GM23338 (cell line): ENCODE measurements at regions not wholly inside any gene's neighbourhood (a gene's known extent, or its start where the extent isn't known, plus 50 kb on each side); places are given as distances from the start of the nearest gene placed in this dataset.

Experiments
- ATAC-seq: fragments of 200-7000 bp; cut with Tn5 transposase; 3 replicates; pipeline ENCODE4 v1.9.1; 2020
- DNase-seq: peaks from one replicate; pipeline ENCODE4 v3.0.0-alpha.2; 2015; ENCODE audit warnings: low spot score
- H2AFZ ChIP-seq: fragments of 200-600 bp; sonication (generic); 2 replicates; pipeline ENCODE4 v1.8.0; 2016; ENCODE audit warnings: antibody characterized with exemption, mild to moderate bottlenecking, moderate library complexity
- H3F3A ChIP-seq: fragments of 200-600 bp; sonication (generic); replicated peaks from 2 replicates; pipeline ENCODE4 v1.8.0; 2017; ENCODE audit warnings: antibody characterized with exemption, mixed run types, low read depth
- H3K27ac ChIP-seq: fragments of 200-600 bp; sonication (generic); 2 replicates; pipeline ENCODE4 v1.6.1; 2016; ENCODE audit warnings: low read depth
- H3K27me3 ChIP-seq: fragments of 200-600 bp; sonication (generic); 2 replicates; pipeline ENCODE4 v1.8.0; 2016; ENCODE audit warnings: mild to moderate bottlenecking, mixed run types, moderate library complexity; ENCODE audit not compliant: insufficient read depth
- H3K36me3 ChIP-seq: fragments of 200-600 bp; sonication (generic); 2 replicates; pipeline ENCODE4 v1.8.0; 2016; ENCODE audit warnings: mild to moderate bottlenecking; ENCODE audit not compliant: insufficient read depth
- H3K4me1 ChIP-seq: fragments of 200-600 bp; sonication (generic); 2 replicates; pipeline ENCODE4 v1.8.0; 2016; ENCODE audit warnings: mild to moderate bottlenecking, moderate library complexity; ENCODE audit not compliant: insufficient read depth
- H3K4me2 ChIP-seq: fragments of 200-600 bp; sonication (generic); 2 replicates; pipeline ENCODE4 v1.7.1; 2017; ENCODE audit warnings: mixed run types
- H3K4me3 ChIP-seq: fragments of 200-600 bp; sonication (generic); 2 replicates; pipeline ENCODE4 v1.6.1; 2016; ENCODE audit warnings: mixed run types
- H3K79me2 ChIP-seq: fragments of 200-600 bp; sonication (generic); replicated peaks from 2 replicates; pipeline ENCODE4 v1.8.0; 2017; ENCODE audit warnings: mild to moderate bottlenecking; ENCODE audit not compliant: insufficient read depth
- H3K9me2 ChIP-seq: fragments of 200-600 bp; sonication (generic); 2 replicates; pipeline ENCODE4 v1.8.0; 2017; ENCODE audit not compliant: insufficient read depth
- H4K20me1 ChIP-seq: fragments of 200-600 bp; sonication (generic); replicated peaks from 2 replicates; pipeline ENCODE4 v1.8.0; 2017; ENCODE audit warnings: mild to moderate bottlenecking; ENCODE audit not compliant: insufficient read depth
- H3K27ac Mint-ChIP-seq: 2 replicates; pipeline ENCODE4 v1.8.0; 2020; ENCODE audit warnings: inconsistent platforms, mild to moderate bottlenecking, moderate library complexity, mixed read lengths
- H3K27me3 Mint-ChIP-seq: 3 replicates; pipeline ENCODE4 v1.8.0; 2022; ENCODE audit warnings: low read depth, mild to moderate bottlenecking, moderate library complexity, mixed read lengths, inconsistent platforms; ENCODE audit not compliant: insufficient read depth, poor library complexity
- H3K36me3 Mint-ChIP-seq: 3 replicates; pipeline ENCODE4 v1.8.0; 2021; ENCODE audit warnings: low read depth, mild to moderate bottlenecking, inconsistent platforms, moderate library complexity, mixed read lengths
- H3K4me1 Mint-ChIP-seq: 3 replicates; pipeline ENCODE4 v1.8.0; 2020; ENCODE audit warnings: mild to moderate bottlenecking, inconsistent platforms, mixed read lengths
- H3K4me3 Mint-ChIP-seq: 3 replicates; pipeline ENCODE4 v1.8.0; 2021; ENCODE audit warnings: moderate library complexity, mild to moderate bottlenecking, inconsistent platforms, mixed read lengths
- H3K9me3 Mint-ChIP-seq: 3 replicates; pipeline ENCODE4 v1.8.0; 2020; ENCODE audit warnings: moderate library complexity, mild to moderate bottlenecking, inconsistent platforms, mixed read lengths
- NANOG ChIP-seq: IDR thresholded peaks from 2 replicates; pipeline ENCODE4 v1.6.1; 2016; ENCODE audit warnings: antibody characterized with exemption, borderline replicate concordance
- STAT1 ChIP-seq: IDR thresholded peaks from one replicate; pipeline ENCODE4 v1.6.1; 2016; ENCODE audit warnings: antibody characterized with exemption; ENCODE audit not compliant: unreplicated experiment
- ZNF114 ChIP-seq: fragments of 250-450 bp; sonication (Bioruptor Pico); IDR thresholded peaks from 2 replicates; pipeline ENCODE4 v1.5.0; 2020; ENCODE audit warnings: mild to moderate bottlenecking, moderate library complexity
- TF ChIP-seq, protein P1 (sequence below): IDR thresholded peaks from one replicate; pipeline ENCODE4 v1.6.1; 2018; ENCODE audit warnings: antibody characterized with exemption; ENCODE audit not compliant: unreplicated experiment
- TF ChIP-seq, protein P2 (sequence below): fragments of 250-450 bp; sonication (Bioruptor Pico); IDR thresholded peaks from 2 replicates; pipeline ENCODE4 v1.5.0; 2020; ENCODE audit warnings: mild to moderate bottlenecking, moderate library complexity

DNA sequence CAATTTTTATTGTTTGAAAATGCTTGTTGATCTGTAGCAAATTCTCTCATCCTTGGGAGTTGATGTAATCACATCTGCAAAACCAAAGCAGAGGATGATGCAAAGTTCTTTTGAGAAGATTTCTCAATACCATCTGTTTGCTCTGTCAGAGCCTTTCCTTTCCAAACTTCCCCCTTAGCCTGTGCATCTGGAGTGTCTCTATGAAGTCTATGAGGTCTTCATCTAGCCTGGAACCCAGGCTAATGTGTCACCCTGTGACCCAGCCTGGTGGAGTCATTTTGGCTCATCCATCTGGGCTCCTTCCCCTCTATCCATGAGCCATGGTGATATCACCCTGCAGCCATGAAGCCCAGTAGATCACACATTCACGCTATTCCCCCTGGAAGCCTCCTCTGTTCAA, 123.2 kb upstream of the SLC7A14 start:
- no peaks in the 10 kb centered on the region for H4K20me1 ChIP-seq
- H3K4me3 Mint-ChIP-seq: no peak overlapping the region
- no peaks in the 10 kb centered on the region for H3K9me2 ChIP-seq
- ATAC-seq: no peak
- no peak for DNase-seq
- H3K36me3 ChIP-seq: no peaks in the 10 kb centered on the region
- H2AFZ ChIP-seq: no peak overlapping the region
- H3K4me1 Mint-ChIP-seq: peaks cover under 1% of the 10 kb centered on the region; the same call in 1 of the 3 replicates
- TF ChIP-seq, protein P1, sequence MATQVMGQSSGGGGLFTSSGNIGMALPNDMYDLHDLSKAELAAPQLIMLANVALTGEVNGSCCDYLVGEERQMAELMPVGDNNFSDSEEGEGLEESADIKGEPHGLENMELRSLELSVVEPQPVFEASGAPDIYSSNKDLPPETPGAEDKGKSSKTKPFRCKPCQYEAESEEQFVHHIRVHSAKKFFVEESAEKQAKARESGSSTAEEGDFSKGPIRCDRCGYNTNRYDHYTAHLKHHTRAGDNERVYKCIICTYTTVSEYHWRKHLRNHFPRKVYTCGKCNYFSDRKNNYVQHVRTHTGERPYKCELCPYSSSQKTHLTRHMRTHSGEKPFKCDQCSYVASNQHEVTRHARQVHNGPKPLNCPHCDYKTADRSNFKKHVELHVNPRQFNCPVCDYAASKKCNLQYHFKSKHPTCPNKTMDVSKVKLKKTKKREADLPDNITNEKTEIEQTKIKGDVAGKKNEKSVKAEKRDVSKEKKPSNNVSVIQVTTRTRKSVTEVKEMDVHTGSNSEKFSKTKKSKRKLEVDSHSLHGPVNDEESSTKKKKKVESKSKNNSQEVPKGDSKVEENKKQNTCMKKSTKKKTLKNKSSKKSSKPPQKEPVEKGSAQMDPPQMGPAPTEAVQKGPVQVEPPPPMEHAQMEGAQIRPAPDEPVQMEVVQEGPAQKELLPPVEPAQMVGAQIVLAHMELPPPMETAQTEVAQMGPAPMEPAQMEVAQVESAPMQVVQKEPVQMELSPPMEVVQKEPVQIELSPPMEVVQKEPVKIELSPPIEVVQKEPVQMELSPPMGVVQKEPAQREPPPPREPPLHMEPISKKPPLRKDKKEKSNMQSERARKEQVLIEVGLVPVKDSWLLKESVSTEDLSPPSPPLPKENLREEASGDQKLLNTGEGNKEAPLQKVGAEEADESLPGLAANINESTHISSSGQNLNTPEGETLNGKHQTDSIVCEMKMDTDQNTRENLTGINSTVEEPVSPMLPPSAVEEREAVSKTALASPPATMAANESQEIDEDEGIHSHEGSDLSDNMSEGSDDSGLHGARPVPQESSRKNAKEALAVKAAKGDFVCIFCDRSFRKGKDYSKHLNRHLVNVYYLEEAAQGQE: no peak
- TF ChIP-seq NANOG (no peak), STAT1 (no peak), ZNF114 (CRISPR knock-in tag) (no peak)
- TF ChIP-seq, protein P2, sequence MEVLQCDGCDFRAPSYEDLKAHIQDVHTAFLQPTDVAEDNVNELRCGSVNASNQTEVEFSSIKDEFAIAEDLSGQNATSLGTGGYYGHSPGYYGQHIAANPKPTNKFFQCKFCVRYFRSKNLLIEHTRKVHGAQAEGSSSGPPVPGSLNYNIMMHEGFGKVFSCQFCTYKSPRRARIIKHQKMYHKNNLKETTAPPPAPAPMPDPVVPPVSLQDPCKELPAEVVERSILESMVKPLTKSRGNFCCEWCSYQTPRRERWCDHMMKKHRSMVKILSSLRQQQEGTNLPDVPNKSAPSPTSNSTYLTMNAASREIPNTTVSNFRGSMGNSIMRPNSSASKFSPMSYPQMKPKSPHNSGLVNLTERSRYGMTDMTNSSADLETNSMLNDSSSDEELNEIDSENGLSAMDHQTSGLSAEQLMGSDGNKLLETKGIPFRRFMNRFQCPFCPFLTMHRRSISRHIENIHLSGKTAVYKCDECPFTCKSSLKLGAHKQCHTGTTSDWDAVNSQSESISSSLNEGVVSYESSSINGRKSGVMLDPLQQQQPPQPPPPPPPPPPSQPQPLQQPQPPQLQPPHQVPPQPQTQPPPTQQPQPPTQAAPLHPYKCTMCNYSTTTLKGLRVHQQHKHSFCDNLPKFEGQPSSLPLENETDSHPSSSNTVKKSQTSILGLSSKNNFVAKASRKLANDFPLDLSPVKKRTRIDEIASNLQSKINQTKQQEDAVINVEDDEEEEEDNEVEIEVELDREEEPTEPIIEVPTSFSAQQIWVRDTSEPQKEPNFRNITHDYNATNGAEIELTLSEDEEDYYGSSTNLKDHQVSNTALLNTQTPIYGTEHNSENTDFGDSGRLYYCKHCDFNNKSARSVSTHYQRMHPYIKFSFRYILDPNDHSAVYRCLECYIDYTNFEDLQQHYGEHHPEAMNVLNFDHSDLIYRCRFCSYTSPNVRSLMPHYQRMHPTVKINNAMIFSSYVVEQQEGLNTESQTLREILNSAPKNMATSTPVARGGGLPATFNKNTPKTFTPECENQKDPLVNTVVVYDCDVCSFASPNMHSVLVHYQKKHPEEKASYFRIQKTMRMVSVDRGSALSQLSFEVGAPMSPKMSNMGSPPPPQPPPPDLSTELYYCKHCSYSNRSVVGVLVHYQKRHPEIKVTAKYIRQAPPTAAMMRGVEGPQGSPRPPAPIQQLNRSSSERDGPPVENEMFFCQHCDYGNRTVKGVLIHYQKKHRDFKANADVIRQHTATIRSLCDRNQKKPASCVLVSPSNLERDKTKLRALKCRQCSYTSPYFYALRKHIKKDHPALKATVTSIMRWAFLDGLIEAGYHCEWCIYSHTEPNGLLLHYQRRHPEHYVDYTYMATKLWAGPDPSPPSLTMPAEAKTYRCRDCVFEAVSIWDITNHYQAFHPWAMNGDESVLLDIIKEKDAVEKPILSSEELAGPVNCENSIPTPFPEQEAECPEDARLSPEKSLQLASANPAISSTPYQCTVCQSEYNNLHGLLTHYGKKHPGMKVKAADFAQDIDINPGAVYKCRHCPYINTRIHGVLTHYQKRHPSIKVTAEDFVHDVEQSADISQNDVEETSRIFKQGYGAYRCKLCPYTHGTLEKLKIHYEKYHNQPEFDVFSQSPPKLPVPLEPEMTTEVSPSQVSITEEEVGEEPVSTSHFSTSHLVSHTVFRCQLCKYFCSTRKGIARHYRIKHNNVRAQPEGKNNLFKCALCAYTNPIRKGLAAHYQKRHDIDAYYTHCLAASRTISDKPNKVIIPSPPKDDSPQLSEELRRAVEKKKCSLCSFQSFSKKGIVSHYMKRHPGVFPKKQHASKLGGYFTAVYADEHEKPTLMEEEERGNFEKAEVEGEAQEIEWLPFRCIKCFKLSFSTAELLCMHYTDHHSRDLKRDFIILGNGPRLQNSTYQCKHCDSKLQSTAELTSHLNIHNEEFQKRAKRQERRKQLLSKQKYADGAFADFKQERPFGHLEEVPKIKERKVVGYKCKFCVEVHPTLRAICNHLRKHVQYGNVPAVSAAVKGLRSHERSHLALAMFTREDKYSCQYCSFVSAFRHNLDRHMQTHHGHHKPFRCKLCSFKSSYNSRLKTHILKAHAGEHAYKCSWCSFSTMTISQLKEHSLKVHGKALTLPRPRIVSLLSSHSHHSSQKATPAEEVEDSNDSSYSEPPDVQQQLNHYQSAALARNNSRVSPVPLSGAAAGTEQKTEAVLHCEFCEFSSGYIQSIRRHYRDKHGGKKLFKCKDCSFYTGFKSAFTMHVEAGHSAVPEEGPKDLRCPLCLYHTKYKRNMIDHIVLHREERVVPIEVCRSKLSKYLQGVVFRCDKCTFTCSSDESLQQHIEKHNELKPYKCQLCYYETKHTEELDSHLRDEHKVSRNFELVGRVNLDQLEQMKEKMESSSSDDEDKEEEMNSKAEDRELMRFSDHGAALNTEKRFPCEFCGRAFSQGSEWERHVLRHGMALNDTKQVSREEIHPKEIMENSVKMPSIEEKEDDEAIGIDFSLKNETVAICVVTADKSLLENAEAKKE: no peak
- H3K4me3 ChIP-seq: no peak overlapping the region
- no peaks in the 10 kb centered on the region for H3F3A ChIP-seq
- H3K79me2 ChIP-seq: no peaks in the 10 kb centered on the region
- no peak overlapping the region for H3K27ac ChIP-seq
- H3K27me3 ChIP-seq: no peaks in the 10 kb centered on the region
- H3K27ac Mint-ChIP-seq: no peak overlapping the region
- peaks cover 11% of the 10 kb centered on the region; the same call in 2 of the 3 replicates for H3K9me3 Mint-ChIP-seq
- H3K4me2 ChIP-seq: no peak overlapping the region
- no peaks in the 10 kb centered on the region for H3K27me3 Mint-ChIP-seq
- no peaks in the 10 kb centered on the region for H3K4me1 ChIP-seq
- H3K36me3 Mint-ChIP-seq: peaks cover 3% of the 10 kb centered on the region; the same call in 1 of the 3 replicates
